Mesendoderm (in vitro differentiated cells): ENCODE measurements at regions not wholly inside any gene's neighbourhood (a gene's known extent, or its start where the extent isn't known, plus 50 kb on each side); places are given as distances from the start of the nearest gene placed in this dataset.

Experiments used
- DNase-seq: peaks from one replicate; pipeline ENCODE4 v3.0.0; 2013
- H2AK5ac ChIP-seq: 2 replicates; pipeline ENCODE4 v1.6.1; 2013; ENCODE audit warnings: low read length, inconsistent platforms
- H2BK120ac ChIP-seq: 2 replicates; pipeline ENCODE4 v1.6.1; 2013; ENCODE audit warnings: low read depth, mild to moderate bottlenecking, low read length, moderate library complexity, mixed read lengths
- H2BK15ac ChIP-seq: replicated peaks from 2 replicates; pipeline ENCODE4 v1.6.1; 2013; ENCODE audit warnings: low read depth, mild to moderate bottlenecking, moderate library complexity
- H2BK5ac ChIP-seq: 2 replicates; pipeline ENCODE4 v1.6.1; 2013; ENCODE audit warnings: low read length, inconsistent platforms
- H3K18ac ChIP-seq: 2 replicates; pipeline ENCODE4 v1.6.1; 2013; ENCODE audit warnings: mild to moderate bottlenecking, low read length, mixed read lengths
- H3K23ac ChIP-seq: one replicate; pipeline ENCODE4 v1.6.1; 2013; ENCODE audit warnings: low read length
- H3K27ac ChIP-seq: 2 replicates; pipeline ENCODE4 v1.5.1; 2013; ENCODE audit warnings: low read depth, mild to moderate bottlenecking, inconsistent platforms, low read length, moderate library complexity
- H3K27me3 ChIP-seq: 2 replicates; pipeline ENCODE4 v1.6.1; 2013; ENCODE audit warnings: low read length, control low read depth, mild to moderate bottlenecking, inconsistent platforms; ENCODE audit not compliant: insufficient read depth, poor library complexity
- H3K36me3 ChIP-seq: 2 replicates; pipeline ENCODE4 v1.6.1; 2013; ENCODE audit warnings: low read length, inconsistent platforms; ENCODE audit not compliant: control insufficient read depth, insufficient read depth
- H3K4ac ChIP-seq: one replicate; pipeline ENCODE4 v1.6.1; 2013; ENCODE audit warnings: low read depth, mild to moderate bottlenecking, low read length, moderate library complexity
- H3K4me1 ChIP-seq: 2 replicates; pipeline ENCODE4 v1.6.1; 2013; ENCODE audit warnings: low read depth, low read length, inconsistent platforms; ENCODE audit not compliant: control insufficient read depth
- H3K4me2 ChIP-seq: 2 replicates; pipeline ENCODE4 v1.6.1; 2013; ENCODE audit warnings: low read length
- H3K4me3 ChIP-seq: 2 replicates; pipeline ENCODE4 v1.5.1; 2013; ENCODE audit warnings: mild to moderate bottlenecking, low read length
- H3K56ac ChIP-seq: one replicate; pipeline ENCODE4 v1.6.1; 2013; ENCODE audit warnings: low read length
- H3K79me1 ChIP-seq: 2 replicates; pipeline ENCODE4 v1.6.1; 2013; ENCODE audit warnings: low read length, inconsistent platforms
- H3K79me2 ChIP-seq: 2 replicates; pipeline ENCODE4 v1.6.1; 2013; ENCODE audit warnings: mild to moderate bottlenecking, low read length; ENCODE audit not compliant: control insufficient read depth, insufficient read depth
- H3K9ac ChIP-seq: 2 replicates; pipeline ENCODE4 v1.6.1; 2013; ENCODE audit warnings: low read length, inconsistent platforms
- H4K5ac ChIP-seq: one replicate; pipeline ENCODE4 v1.6.1; 2013; ENCODE audit warnings: low read length
- H4K8ac ChIP-seq: one replicate; pipeline ENCODE4 v1.6.1; 2013; ENCODE audit warnings: low read depth, mild to moderate bottlenecking, control low read depth, low read length, moderate library complexity
- WGBS: extraction: QIAGEN DNeasy Blood & Tissue Kit; methylation state at CpG from one replicate; pipeline ENCODE4 v1.1.7; 2013; ENCODE audit warnings: low lambda C conversion rate, missing lambda C conversion rate; ENCODE audit not compliant: insufficient coverage; ENCODE audit errors: extremely low coverage; 5-methylcytosine and 5-hydroxymethylcytosine counted together

DNA sequence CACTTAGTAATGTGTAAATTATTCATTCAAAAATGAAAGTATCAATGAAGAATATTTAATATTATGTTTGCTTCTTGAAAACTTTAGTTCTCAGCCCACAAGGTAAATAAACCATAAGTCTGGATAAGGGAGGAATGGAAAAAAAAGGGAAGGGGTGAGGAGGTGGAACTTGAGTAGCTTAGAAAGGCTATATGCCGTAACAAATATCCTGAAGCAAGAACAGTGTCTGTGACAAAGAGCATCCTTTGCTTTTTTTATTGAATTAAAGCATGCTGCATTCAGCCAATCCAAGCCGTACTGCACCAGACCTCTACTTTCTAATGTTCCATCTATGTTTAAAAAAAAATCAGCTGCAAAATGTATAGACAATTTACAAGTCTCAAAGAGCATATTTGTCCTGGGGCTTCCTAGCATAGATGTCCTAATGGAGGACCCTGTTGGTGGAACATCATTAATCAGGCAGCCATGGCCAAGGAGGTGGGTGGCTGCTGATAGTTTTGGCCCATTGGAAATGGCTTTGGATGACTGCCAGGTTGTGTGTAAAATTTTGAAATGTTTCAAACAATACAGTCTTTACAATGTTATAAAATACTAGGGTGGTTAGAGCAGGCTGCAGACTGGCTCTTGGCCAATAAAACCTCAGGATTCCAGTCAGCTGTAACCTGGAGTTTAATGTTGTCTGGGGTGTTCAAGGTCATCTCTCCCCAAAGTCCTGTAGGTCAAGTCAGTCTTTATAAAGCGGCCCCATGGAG lies 895.8 kb upstream of the SOX9 start:
- Histone ChIP-seq H3K4ac (no peak overlapping the region), H3K79me1 (no peaks in the 10 kb centered on the region), H4K8ac (no peak overlapping the region), H3K79me2 (no peaks in the 10 kb centered on the region), H2BK15ac (no peak overlapping the region), H3K4me1 (no peaks in the 10 kb centered on the region), H2BK5ac (no peak overlapping the region), H4K5ac (peak overlapping the region; percentile 21), H3K4me2 (no peak overlapping the region), H3K9ac (no peak overlapping the region), H3K27ac (no peak overlapping the region), H3K56ac (no peak overlapping the region), H2AK5ac (no peak overlapping the region), H3K23ac (no peak overlapping the region), H3K27me3 (no peaks in the 10 kb centered on the region), H3K18ac (no peak overlapping the region), H3K4me3 (no peak overlapping the region), H3K36me3 (no peaks in the 10 kb centered on the region), H2BK120ac (no peak overlapping the region)
- WGBS = no CpG with 5 or more reads among the region's 3 CpGs
- no peak for DNase-seq

DNA sequence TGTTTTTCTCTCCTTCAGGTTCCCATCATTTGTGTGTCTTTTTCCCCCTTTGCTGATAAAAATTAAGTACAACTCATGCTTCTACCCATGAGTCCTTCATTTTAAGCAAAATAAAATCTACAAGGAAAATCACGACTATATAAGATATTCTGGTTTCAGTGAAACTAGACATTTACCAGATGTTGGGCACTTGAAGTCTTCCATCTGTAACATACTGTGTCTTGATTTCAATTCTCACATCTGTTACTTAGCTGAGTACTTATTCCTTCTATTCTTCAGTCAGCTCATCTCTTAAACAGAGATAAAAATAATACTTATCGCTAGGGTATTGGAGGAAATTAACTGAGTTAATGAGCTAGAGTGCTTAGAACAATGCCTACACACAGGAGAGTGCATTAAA lies 893.0 kb upstream of the SOX9 start:
- Histone ChIP-seq H4K5ac (no peak overlapping the region), H3K4ac (no peak overlapping the region), H3K4me1 (no peaks in the 10 kb centered on the region), H3K27me3 (no peaks in the 10 kb centered on the region), H3K36me3 (no peaks in the 10 kb centered on the region), H2BK5ac (no peak overlapping the region), H3K9ac (no peak overlapping the region), H2BK15ac (no peak overlapping the region), H3K4me2 (no peak overlapping the region), H3K79me1 (no peaks in the 10 kb centered on the region), H3K27ac (no peak overlapping the region), H2BK120ac (no peak overlapping the region), H4K8ac (no peak overlapping the region), H3K79me2 (no peaks in the 10 kb centered on the region), H3K56ac (no peak overlapping the region), H3K4me3 (no peak overlapping the region), H3K23ac (no peak overlapping the region), H2AK5ac (no peak overlapping the region), H3K18ac (no peak overlapping the region)
- no CpG with 5 or more reads among the region's 2 CpGs for WGBS
- no peak for DNase-seq

DNA sequence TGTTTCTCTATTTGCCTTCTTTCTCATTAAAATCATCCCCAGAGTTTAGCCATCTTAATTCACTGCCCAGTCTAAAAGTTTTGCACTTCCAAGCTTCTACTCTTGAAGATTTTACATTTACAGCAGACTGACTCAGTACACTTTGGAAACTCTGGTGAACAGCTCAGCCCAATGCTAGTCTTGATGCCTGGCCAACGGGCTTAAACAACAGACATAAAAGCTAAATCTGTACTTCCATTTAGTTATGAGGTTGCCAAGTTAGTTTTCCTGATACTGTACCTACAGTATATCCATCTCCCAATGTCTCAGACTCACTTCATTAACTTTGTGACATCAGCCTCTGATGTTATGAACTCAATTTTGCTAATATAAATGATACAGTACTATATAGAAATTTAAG lies 891.8 kb upstream of the SOX9 start:
- no peak overlapping the region for H3K18ac ChIP-seq
- WGBS = no CpG with 5 or more reads among the region's 1 CpG

GRCh38 chr17:71232801-71233559 lies 887.8 kb upstream of the SOX9 start:
- no peak overlapping the region for H3K9ac ChIP-seq
- no peaks in the 10 kb centered on the region for H3K36me3 ChIP-seq
- no peak overlapping the region for H2BK120ac ChIP-seq
- no peak overlapping the region for H2BK5ac ChIP-seq
- no peak overlapping the region for H3K18ac ChIP-seq
- H4K5ac ChIP-seq = no peak overlapping the region
- no peak overlapping the region for H3K4me3 ChIP-seq
- no peak overlapping the region for H3K27ac ChIP-seq
- H3K56ac ChIP-seq = no peak overlapping the region
- H3K4me1 ChIP-seq = no peaks in the 10 kb centered on the region
- no peak overlapping the region for H3K23ac ChIP-seq
- no peak overlapping the region for H2BK15ac ChIP-seq
- WGBS = no CpG with 5 or more reads among the region's 9 CpGs
- H4K8ac ChIP-seq = no peak overlapping the region
- H2AK5ac ChIP-seq = no peak overlapping the region
- no peak overlapping the region for H3K4ac ChIP-seq
- no peaks in the 10 kb centered on the region for H3K79me1 ChIP-seq
- H3K27me3 ChIP-seq = no peaks in the 10 kb centered on the region
- no peak for DNase-seq
- H3K79me2 ChIP-seq = no peaks in the 10 kb centered on the region
- H3K4me2 ChIP-seq = no peak overlapping the region

More for the DNA sequence above, 891.8 kb upstream of the SOX9 start:
- Histone ChIP-seq H2BK5ac (no peak overlapping the region), H3K36me3 (no peaks in the 10 kb centered on the region), H3K56ac (no peak overlapping the region), H3K4ac (no peak overlapping the region), H2AK5ac (no peak overlapping the region), H3K27me3 (no peaks in the 10 kb centered on the region), H3K4me1 (no peaks in the 10 kb centered on the region), H2BK15ac (no peak overlapping the region), H2BK120ac (no peak overlapping the region), H3K79me2 (no peaks in the 10 kb centered on the region), H3K23ac (no peak overlapping the region), H4K5ac (no peak overlapping the region), H3K4me3 (no peak overlapping the region), H4K8ac (no peak overlapping the region), H3K4me2 (no peak overlapping the region), H3K9ac (no peak overlapping the region), H3K27ac (no peak overlapping the region), H3K79me1 (no peaks in the 10 kb centered on the region)
- no peak for DNase-seq

DNA sequence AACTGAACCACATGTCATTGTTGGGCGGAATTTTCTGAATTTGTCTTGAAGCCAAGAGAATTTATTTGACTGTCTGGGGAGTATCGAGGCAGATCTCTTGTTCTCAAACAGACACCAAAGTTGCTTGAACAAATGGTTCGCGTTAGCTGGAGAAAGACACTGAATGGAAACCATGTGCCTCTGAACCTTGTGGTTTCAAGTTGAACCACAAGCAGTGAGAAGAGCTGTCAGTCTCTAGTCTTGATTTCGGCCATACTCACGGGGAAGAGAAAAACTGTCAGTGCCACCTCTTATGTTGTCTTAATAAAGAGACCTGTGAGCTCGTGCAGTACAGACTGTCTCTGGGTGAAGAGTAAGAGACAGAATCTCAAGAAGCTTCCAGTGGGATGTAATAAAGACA lies 886.5 kb upstream of the SOX9 start:
- Histone ChIP-seq H3K9ac (no peak overlapping the region), H3K4me2 (no peak overlapping the region), H2AK5ac (no peak overlapping the region), H3K79me1 (no peaks in the 10 kb centered on the region), H2BK15ac (no peak overlapping the region), H3K36me3 (no peaks in the 10 kb centered on the region), H3K27me3 (no peaks in the 10 kb centered on the region), H2BK5ac (no peak overlapping the region), H3K23ac (no peak overlapping the region), H3K4me1 (no peaks in the 10 kb centered on the region), H3K4me3 (no peak overlapping the region), H3K79me2 (no peaks in the 10 kb centered on the region), H4K5ac (no peak overlapping the region), H3K56ac (no peak overlapping the region), H3K4ac (no peak overlapping the region), H4K8ac (no peak overlapping the region), H2BK120ac (no peak overlapping the region), H3K18ac (no peak overlapping the region), H3K27ac (no peak overlapping the region)
- WGBS = no CpG with 5 or more reads among the region's 7 CpGs
- DNase-seq = no peak
